HG02943 (cell line): ENCODE measurements at regions not wholly inside any gene's neighbourhood (a gene's known extent, or its start where the extent isn't known, plus 50 kb on each side); places are given as distances from the start of the nearest gene placed in this dataset.

Experiments
- ATAC-seq: cut with Tn5 transposase; IDR thresholded peaks from one replicate; pipeline ENCODE4 v1.9.1; 2021; ENCODE audit warnings: mild to moderate bottlenecking, low read depth, moderate library complexity; ENCODE audit not compliant: unreplicated experiment

- no peak for ATAC-seq
Measured at GRCh38 chr13:50299546-50300249, 284.5 kb downstream of the KCNRG start.

GRCh38 chr13:50303963-50304721 is 288.9 kb downstream of the KCNRG start:
- no peak for ATAC-seq

- no peak for ATAC-seq
Measured at GRCh38 chr13:50306156-50306555, 290.9 kb downstream of the KCNRG start.

- no peak for ATAC-seq
Measured at GRCh38 chr13:50309318-50309717, 294.1 kb downstream of the KCNRG start.

GRCh38 chr13:50309882-50310594 is 294.8 kb downstream of the KCNRG start:
- ATAC-seq = no peak

GRCh38 chr13:50310734-50311133 is 295.5 kb downstream of the KCNRG start:
- no peak for ATAC-seq

- ATAC-seq = no peak
Measured at GRCh38 chr13:50318887-50319286, 303.6 kb downstream of the KCNRG start.

- no peak for ATAC-seq
Measured at GRCh38 chr13:50319635-50320255, 304.5 kb downstream of the KCNRG start.

- ATAC-seq = no peak
Measured at GRCh38 chr13:50320271-50320862, 305.1 kb downstream of the KCNRG start.

GRCh38 chr13:50322006-50322405 is 306.8 kb downstream of the KCNRG start:
- no peak for ATAC-seq

- no peak for ATAC-seq
Measured at GRCh38 chr13:50323440-50324065, 308.3 kb downstream of the KCNRG start.

GRCh38 chr13:50326271-50326670 is 311.0 kb downstream of the KCNRG start:
- ATAC-seq = no peak

GRCh38 chr13:50326811-50327210 is 311.6 kb downstream of the KCNRG start:
- no peak for ATAC-seq

- no peak for ATAC-seq
Measured at GRCh38 chr13:50334115-50334778, 319.0 kb downstream of the KCNRG start.

- ATAC-seq = no peak
Measured at GRCh38 chr13:50334944-50335343, 319.7 kb downstream of the KCNRG start.

- no peak for ATAC-seq
Measured at GRCh38 chr13:50339271-50339670, 324.0 kb downstream of the KCNRG start.

- no peak for ATAC-seq
Measured at GRCh38 chr13:50340146-50340545, 324.9 kb downstream of the KCNRG start.

GRCh38 chr13:50340551-50341287 is 325.5 kb downstream of the KCNRG start:
- ATAC-seq = no peak

GRCh38 chr13:50341526-50341925 is 326.3 kb downstream of the KCNRG start:
- no peak for ATAC-seq
